IPS-15b (cell line): ENCODE measurements at regions not wholly inside any gene's neighbourhood (a gene's known extent, or its start where the extent isn't known, plus 50 kb on each side); places are given as distances from the start of the nearest gene placed in this dataset.

ENCODE experiments used
- H3K27me3 ChIP-seq: one replicate; pipeline ENCODE4 v1.6.1; 2013; ENCODE audit warnings: low read length; ENCODE audit not compliant: control insufficient read depth, insufficient read depth
- H3K36me3 ChIP-seq: one replicate; pipeline ENCODE4 v1.6.1; 2013; ENCODE audit warnings: low read length; ENCODE audit not compliant: control insufficient read depth, insufficient read depth
- H3K4me1 ChIP-seq: one replicate; pipeline ENCODE4 v1.6.1; 2013; ENCODE audit warnings: mild to moderate bottlenecking, low read length; ENCODE audit not compliant: control insufficient read depth, insufficient read depth
- H3K4me3 ChIP-seq: one replicate; pipeline ENCODE4 v1.5.1; 2013; ENCODE audit warnings: low read depth, low read length
- H3K9ac ChIP-seq: one replicate; pipeline ENCODE4 v1.6.1; 2013; ENCODE audit warnings: low read depth, mild to moderate bottlenecking, low read length
- H3K9me3 ChIP-seq: one replicate; pipeline ENCODE4 v1.6.1; 2013; ENCODE audit warnings: mild to moderate bottlenecking, low read length; ENCODE audit not compliant: control insufficient read depth, insufficient read depth

- no peaks in the 10 kb centered on the region for H3K4me1 ChIP-seq
- H3K4me3 ChIP-seq: no peak overlapping the region
- no peaks in the 10 kb centered on the region for H3K9me3 ChIP-seq
- H3K27me3 ChIP-seq: no peaks in the 10 kb centered on the region
- no peak overlapping the region for H3K9ac ChIP-seq
- no peaks in the 10 kb centered on the region for H3K36me3 ChIP-seq
Observed at GRCh38 chr18:39521164-39521563, 1955.6 kb upstream of the CELF4 start.

DNA sequence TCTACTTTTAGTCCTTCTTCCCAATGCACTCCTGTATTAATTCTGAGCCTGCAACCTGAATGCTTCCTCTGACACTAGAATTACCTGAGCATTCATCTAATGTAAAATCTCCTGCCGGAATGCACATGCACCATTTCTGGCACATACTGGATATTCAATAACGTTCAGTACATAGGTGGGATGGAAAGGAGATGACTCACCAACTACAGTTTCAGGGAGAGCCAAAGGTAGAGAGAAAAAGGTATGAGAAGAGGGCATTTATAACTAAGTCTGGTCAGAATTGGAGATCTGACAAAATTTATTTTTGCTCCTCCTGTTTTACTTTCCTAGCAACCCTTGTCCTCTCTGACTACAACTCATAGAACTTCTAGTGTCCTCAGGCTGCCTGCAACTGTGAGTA is 1954.1 kb upstream of the CELF4 start:
- Histone ChIP-seq H3K27me3 (no peaks in the 10 kb centered on the region), H3K4me3 (no peak overlapping the region), H3K9ac (no peak overlapping the region), H3K9me3 (no peaks in the 10 kb centered on the region), H3K4me1 (peaks cover 8% of the 10 kb centered on the region), H3K36me3 (no peaks in the 10 kb centered on the region)

DNA sequence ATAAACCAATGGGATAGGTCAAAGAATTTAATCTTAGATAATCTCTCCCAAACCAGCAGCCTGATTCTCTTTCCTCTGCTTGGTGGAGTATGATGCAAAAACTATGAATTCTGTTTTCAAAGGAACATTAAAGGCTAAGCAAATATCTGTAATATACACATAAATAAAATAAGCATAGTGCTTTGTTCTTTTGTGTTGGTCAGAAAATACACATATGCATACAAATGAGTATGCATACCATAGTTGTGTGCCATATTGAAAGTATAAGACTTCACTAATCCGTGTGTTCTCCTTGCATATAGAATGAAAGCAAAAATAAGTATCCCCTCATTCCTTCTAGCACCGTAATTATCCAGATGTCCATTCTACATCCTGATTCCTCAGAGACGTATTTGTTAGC is 1949.7 kb upstream of the CELF4 start:
- no peaks in the 10 kb centered on the region for H3K27me3 ChIP-seq
- no peak overlapping the region for H3K4me3 ChIP-seq
- H3K36me3 ChIP-seq: no peaks in the 10 kb centered on the region
- no peaks in the 10 kb centered on the region for H3K9me3 ChIP-seq
- H3K9ac ChIP-seq: no peak overlapping the region
- H3K4me1 ChIP-seq: peaks cover 8% of the 10 kb centered on the region

DNA sequence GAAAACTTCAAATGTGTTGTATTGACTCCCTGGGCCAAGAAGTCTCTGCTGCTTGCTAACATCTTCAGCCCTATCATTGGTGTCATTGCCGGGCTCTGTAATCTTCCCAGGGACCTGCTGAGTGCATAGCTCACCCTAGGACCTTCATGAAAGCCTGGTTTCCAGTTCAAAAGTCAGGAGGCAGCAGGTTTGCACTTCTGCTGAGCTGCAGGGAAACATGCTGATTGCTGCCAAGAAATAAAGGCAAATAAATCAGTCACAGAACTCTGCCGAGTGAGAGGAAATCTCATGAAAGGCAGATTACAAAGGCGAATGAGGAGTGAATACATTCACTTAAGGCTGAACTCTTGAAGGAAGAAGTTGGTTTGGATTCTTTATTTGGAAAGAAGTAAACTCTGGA is 1947.6 kb upstream of the CELF4 start:
- Histone ChIP-seq H3K4me3 (no peak overlapping the region), H3K36me3 (no peaks in the 10 kb centered on the region), H3K9me3 (no peaks in the 10 kb centered on the region), H3K9ac (no peak overlapping the region), H3K27me3 (no peaks in the 10 kb centered on the region), H3K4me1 (peaks cover 8% of the 10 kb centered on the region)

DNA sequence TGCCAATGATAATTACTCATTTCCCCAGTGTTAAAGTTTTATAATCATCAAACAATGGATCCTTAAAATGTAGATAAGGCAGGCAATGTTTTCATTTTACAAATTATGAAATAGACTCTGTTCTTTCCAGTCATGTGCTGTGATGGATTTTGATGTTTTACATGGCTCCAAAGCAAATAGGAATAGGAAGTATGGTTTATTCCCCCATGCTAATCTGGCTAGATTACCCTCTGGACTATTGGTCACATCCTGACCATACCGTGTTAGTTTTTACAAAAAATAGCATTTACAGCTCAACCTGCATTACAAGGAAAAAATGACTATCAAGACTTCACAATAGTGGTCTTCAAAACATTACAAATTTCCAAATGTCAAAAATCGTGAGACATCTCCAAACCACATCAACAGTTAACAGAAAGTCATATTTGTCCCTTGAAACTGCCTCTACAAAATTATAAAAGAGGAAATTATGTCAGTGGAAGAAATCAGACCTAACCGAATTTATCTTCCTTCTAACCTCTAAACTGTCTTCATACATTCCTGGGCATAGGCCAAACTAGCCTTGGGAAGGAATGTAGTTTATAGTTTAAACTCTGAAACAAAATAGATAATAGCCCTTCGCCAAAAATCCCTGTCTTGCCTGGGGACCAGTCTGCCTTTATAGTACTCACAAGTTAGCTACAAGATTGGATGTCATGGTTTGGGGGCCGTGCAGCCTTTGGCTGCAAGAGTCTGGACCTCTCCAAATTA is 1941.2 kb upstream of the CELF4 start:
- H3K9ac ChIP-seq: no peak overlapping the region
- no peaks in the 10 kb centered on the region for H3K36me3 ChIP-seq
- no peaks in the 10 kb centered on the region for H3K4me1 ChIP-seq
- H3K4me3 ChIP-seq: no peak overlapping the region
- H3K9me3 ChIP-seq: no peaks in the 10 kb centered on the region
- no peaks in the 10 kb centered on the region for H3K27me3 ChIP-seq

- no peak overlapping the region for H3K9ac ChIP-seq
- H3K36me3 ChIP-seq: no peaks in the 10 kb centered on the region
- H3K9me3 ChIP-seq: no peaks in the 10 kb centered on the region
- H3K27me3 ChIP-seq: no peaks in the 10 kb centered on the region
- H3K4me3 ChIP-seq: no peak overlapping the region
- H3K4me1 ChIP-seq: peaks cover 11% of the 10 kb centered on the region
Observed at GRCh38 chr18:39500306-39500705, 1934.7 kb upstream of the CELF4 start.

GRCh38 chr18:39497821-39498220 is 1932.2 kb upstream of the CELF4 start:
- Histone ChIP-seq H3K4me1 (peaks cover 11% of the 10 kb centered on the region), H3K36me3 (no peaks in the 10 kb centered on the region), H3K9ac (no peak overlapping the region), H3K27me3 (no peaks in the 10 kb centered on the region), H3K4me3 (no peak overlapping the region), H3K9me3 (no peaks in the 10 kb centered on the region)

- Histone ChIP-seq H3K9ac (no peak overlapping the region), H3K36me3 (no peaks in the 10 kb centered on the region)
Observed at GRCh38 chr18:39496986-39497385, 1931.4 kb upstream of the CELF4 start.

DNA sequence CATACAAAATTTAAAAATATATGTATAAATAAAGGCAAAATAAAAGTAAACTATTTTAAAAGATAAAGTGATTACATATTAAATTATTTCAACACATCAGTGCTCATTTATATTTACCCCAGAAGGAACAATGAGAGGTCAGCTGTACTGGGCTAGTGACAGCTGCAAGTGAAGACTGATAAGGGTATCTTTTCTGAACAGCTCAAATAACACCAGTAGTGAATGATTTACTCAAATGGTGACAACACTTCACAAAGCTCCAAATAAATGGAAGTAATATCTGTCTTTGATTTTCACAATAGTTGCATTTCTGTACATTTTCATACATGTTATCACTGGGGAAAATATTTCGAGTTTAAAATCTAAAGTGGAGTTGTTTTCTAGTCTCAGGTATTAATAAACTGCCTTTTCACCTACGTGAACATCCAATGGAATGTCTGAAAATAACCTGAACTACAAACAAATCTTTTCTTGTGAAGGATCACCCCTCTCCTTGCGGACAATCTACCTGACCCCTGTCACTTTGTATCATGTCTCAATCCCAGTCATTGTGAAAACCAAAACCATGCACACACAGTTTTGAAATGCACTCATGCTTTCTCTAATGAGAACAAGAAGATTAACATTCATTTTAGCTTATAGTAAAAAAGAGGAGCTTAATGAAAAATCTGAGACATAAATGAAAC is 1928.8 kb upstream of the CELF4 start:
- no peak overlapping the region for H3K9ac ChIP-seq
- H3K4me1 ChIP-seq: no peaks in the 10 kb centered on the region
- no peaks in the 10 kb centered on the region for H3K36me3 ChIP-seq
- no peak overlapping the region for H3K4me3 ChIP-seq
- no peaks in the 10 kb centered on the region for H3K27me3 ChIP-seq
- H3K9me3 ChIP-seq: no peaks in the 10 kb centered on the region

More at GRCh38 chr18:39496986-39497385, 1931.4 kb upstream of the CELF4 start:
- peaks cover 11% of the 10 kb centered on the region for H3K4me1 ChIP-seq
- no peaks in the 10 kb centered on the region for H3K9me3 ChIP-seq
- H3K27me3 ChIP-seq: no peaks in the 10 kb centered on the region
- no peak overlapping the region for H3K4me3 ChIP-seq

- Histone ChIP-seq H3K9me3 (no peaks in the 10 kb centered on the region), H3K4me3 (no peak overlapping the region), H3K4me1 (peaks cover 2% of the 10 kb centered on the region), H3K36me3 (no peaks in the 10 kb centered on the region), H3K9ac (no peak overlapping the region), H3K27me3 (no peaks in the 10 kb centered on the region)
Observed at GRCh38 chr18:39491408-39491807, 1925.8 kb upstream of the CELF4 start.

- Histone ChIP-seq H3K36me3 (no peaks in the 10 kb centered on the region), H3K4me1 (peaks cover 2% of the 10 kb centered on the region), H3K9ac (no peak overlapping the region), H3K27me3 (no peaks in the 10 kb centered on the region), H3K9me3 (no peaks in the 10 kb centered on the region), H3K4me3 (no peak overlapping the region)
Observed at GRCh38 chr18:39489431-39489830, 1923.8 kb upstream of the CELF4 start.

DNA sequence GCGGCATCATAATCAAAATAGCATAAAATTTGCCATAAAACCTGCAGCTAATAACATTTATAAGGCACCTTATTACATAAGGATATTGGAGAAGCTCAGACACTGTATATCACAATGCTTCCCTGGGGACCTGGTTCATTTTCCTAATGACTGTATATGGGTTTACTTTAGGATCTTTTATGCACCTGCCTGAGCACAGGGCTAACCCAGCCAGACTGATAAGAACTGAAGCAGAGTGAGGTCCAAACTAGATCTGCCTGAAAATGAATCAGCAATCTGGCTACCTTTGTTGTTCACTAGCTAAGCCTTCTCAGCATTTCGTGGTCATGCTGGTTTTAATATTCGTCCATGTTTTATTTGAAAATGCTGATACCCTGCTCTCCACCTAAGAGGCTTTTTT is 1922.3 kb upstream of the CELF4 start:
- no peaks in the 10 kb centered on the region for H3K9me3 ChIP-seq
- no peaks in the 10 kb centered on the region for H3K36me3 ChIP-seq
- no peaks in the 10 kb centered on the region for H3K27me3 ChIP-seq
- H3K9ac ChIP-seq: no peak overlapping the region
- no peak overlapping the region for H3K4me3 ChIP-seq
- H3K4me1 ChIP-seq: peaks cover 2% of the 10 kb centered on the region
